Activated CD8-positive, alpha-beta memory T cell treated with anti-CD3 and anti-CD28 coated beads for 1 hour (primary cell): ENCODE measurements at regions not wholly inside any gene's neighbourhood (a gene's known extent, or its start where the extent isn't known, plus 50 kb on each side); places are given as distances from the start of the nearest gene placed in this dataset.

Experiments used
- DNase-seq, 2 donors: peaks; one replicate each; pipeline ENCODE4 v3.0.0-alpha.2; 2020; ENCODE audit warnings: low read depth in 1 of 2; ENCODE audit errors: extremely low read depth in 1 of 2

GRCh38 chr9:106309925-106310324 lies 553.0 kb upstream of the ZNF462 start:
- no peak for DNase-seq

GRCh38 chr9:106310782-106311181 lies 552.2 kb upstream of the ZNF462 start:
- DNase-seq, result no peak

GRCh38 chr9:106312906-106313305 lies 550.1 kb upstream of the ZNF462 start:
- DNase-seq, result no peak

GRCh38 chr9:106314476-106314875 lies 548.5 kb upstream of the ZNF462 start:
- DNase-seq, result no peak

GRCh38 chr9:106321394-106322180 lies 541.4 kb upstream of the ZNF462 start:
- DNase-seq, result no peak

- DNase-seq, result no peak
Measured at GRCh38 chr9:106322706-106323245, 540.2 kb upstream of the ZNF462 start.

GRCh38 chr9:106324053-106324585 lies 538.8 kb upstream of the ZNF462 start:
- no peak for DNase-seq

GRCh38 chr9:106324591-106325280 lies 538.2 kb upstream of the ZNF462 start:
- no peak for DNase-seq

- DNase-seq, result no peak
Measured at GRCh38 chr9:106326493-106326892, 536.5 kb upstream of the ZNF462 start.

GRCh38 chr9:106333481-106333880 lies 529.5 kb upstream of the ZNF462 start:
- no peak for DNase-seq

- no peak for DNase-seq
Measured at GRCh38 chr9:106334081-106334480, 528.9 kb upstream of the ZNF462 start.

GRCh38 chr9:106339882-106340281 lies 523.1 kb upstream of the ZNF462 start:
- DNase-seq, result no peak

- no peak for DNase-seq
Measured at GRCh38 chr9:106350777-106351176, 512.2 kb upstream of the ZNF462 start.

GRCh38 chr9:106356924-106357323 lies 506.0 kb upstream of the ZNF462 start:
- no peak for DNase-seq

GRCh38 chr9:106358331-106358730 lies 504.6 kb upstream of the ZNF462 start:
- no peak for DNase-seq

GRCh38 chr9:106376689-106377088 lies 486.3 kb upstream of the ZNF462 start:
- DNase-seq, result no peak

- DNase-seq, result no peak
Measured at GRCh38 chr9:106383072-106383471, 479.9 kb upstream of the ZNF462 start.

GRCh38 chr9:106387965-106388364 lies 475.0 kb upstream of the ZNF462 start:
- no peak for DNase-seq

- no peak for DNase-seq
Measured at GRCh38 chr9:106393226-106393625, 469.7 kb upstream of the ZNF462 start.

- DNase-seq, result no peak
Measured at GRCh38 chr9:106400170-106400569, 462.8 kb upstream of the ZNF462 start.

GRCh38 chr9:106400950-106401349 lies 462.0 kb upstream of the ZNF462 start:
- no peak for DNase-seq

GRCh38 chr9:106403081-106403480 lies 459.9 kb upstream of the ZNF462 start:
- DNase-seq, result no peak
